ENCODE measurements at regions not wholly inside any gene's neighbourhood (a gene's known extent, or its start where the extent isn't known, plus 50 kb on each side); places are given as distances from the start of the nearest gene placed in this dataset.

DNA sequence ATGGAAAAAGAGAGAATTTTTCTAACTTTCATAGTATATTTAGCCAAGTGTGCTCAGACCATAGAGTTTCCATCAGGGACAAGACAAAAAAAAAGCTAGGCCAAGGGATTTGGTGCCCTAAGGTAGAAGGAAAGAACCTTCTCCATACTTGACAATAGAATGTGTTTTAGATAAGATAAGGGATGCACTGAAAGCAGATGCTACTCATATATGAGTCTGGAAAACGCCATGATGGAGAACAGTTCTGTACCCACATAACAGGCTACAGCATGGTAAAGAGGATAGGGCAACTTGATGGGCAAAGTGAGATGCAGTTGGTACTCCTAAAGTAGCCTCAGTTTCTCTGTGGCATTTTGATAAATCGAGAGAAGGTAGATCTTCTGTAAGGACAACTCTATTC, 216.4 kb upstream of the NECTIN3 start:
- Histone ChIP-seq H2BK15ac (ENCODE audit: low read depth, low read length) (no peak overlapping the region), H3K23me2 (ENCODE audit: insufficient read length, low read depth, low read length, poor library complexity, severe bottlenecking) (no peaks in the 10 kb centered on the region), H4K8ac (replicated peaks; ENCODE audit: insufficient read length, low read depth, low read length) (no peak overlapping the region), H2AK5ac (ENCODE audit: insufficient read length, low read length) (no peak overlapping the region), H3K27ac (ENCODE audit: insufficient read length, low read depth, low read length) (no peak overlapping the region), H4K91ac (ENCODE audit: insufficient read length, low read depth, low read length) (no peak overlapping the region), H2BK20ac (ENCODE audit: low read depth, low read length, poor library complexity, severe bottlenecking) (no peak overlapping the region), H3K18ac (ENCODE audit: insufficient read length, low read depth, low read length) (no peak overlapping the region), H3K9me3 (ENCODE audit: control insufficient read depth, low read depth, low read length) (no peaks in the 10 kb centered on the region), H3K4me2 (ENCODE audit: insufficient read depth, insufficient read length, low read length) (no peak overlapping the region), H3K56ac (ENCODE audit: insufficient read length, low read depth, low read length) (no peak overlapping the region), H3K9ac (ENCODE audit: extremely low read depth, insufficient read length, low read length) (no peak overlapping the region), H4K20me1 (ENCODE audit: control insufficient read depth, insufficient read depth, insufficient read length) (no peaks in the 10 kb centered on the region), H3K14ac (ENCODE audit: insufficient read depth, low read length) (no peak overlapping the region), H3K4me1 (ENCODE audit: insufficient read depth, low read length) (no peaks in the 10 kb centered on the region), H3K79me2 (ENCODE audit: insufficient read depth, low read length) (no peaks in the 10 kb centered on the region), H3K23ac (ENCODE audit: insufficient read length, low read depth, low read length) (no peak overlapping the region), H4K5ac (ENCODE audit: insufficient read length, low read depth, low read length) (no peak overlapping the region), H2AFZ (ENCODE audit: low read length) (no peak overlapping the region), H3T11ph (ENCODE audit: low read length) (no peak overlapping the region), H3K27me3 (ENCODE audit: insufficient read depth, low read length) (no peaks in the 10 kb centered on the region), H2BK5ac (ENCODE audit: insufficient read length, low read length) (no peak overlapping the region), H3K4ac (ENCODE audit: low read depth, low read length) (no peak overlapping the region), H3K79me1 (ENCODE audit: insufficient read depth, low read depth, low read length, poor library complexity, severe bottlenecking) (no peaks in the 10 kb centered on the region), H2BK12ac (ENCODE audit: insufficient read length, low read depth, low read length) (no peak overlapping the region), H2BK120ac (ENCODE audit: low read depth, low read length, poor library complexity, severe bottlenecking) (no peak overlapping the region)
- Mint-ChIP-seq H3K4me1 (no peaks in the 10 kb centered on the region), H3K9me3 (no peaks in the 10 kb centered on the region; a peak in 1 of 5 replicates), H3K27me3 (ENCODE audit: low read depth) (no peaks in the 10 kb centered on the region), H3K4me3 (no peak overlapping the region), H3K27ac (no peak overlapping the region), H3K36me3 (ENCODE audit: insufficient read depth in 1 of 3, low read depth in 3 of 3) (no peaks in the 10 kb centered on the region)
- DNase-seq: no peak
- WGBS (ENCODE audit: extremely low coverage, insufficient read length, low lambda C conversion rate): no CpG with 5 or more reads among the region's 2 CpGs
- TF ChIP-seq, protein P1, sequence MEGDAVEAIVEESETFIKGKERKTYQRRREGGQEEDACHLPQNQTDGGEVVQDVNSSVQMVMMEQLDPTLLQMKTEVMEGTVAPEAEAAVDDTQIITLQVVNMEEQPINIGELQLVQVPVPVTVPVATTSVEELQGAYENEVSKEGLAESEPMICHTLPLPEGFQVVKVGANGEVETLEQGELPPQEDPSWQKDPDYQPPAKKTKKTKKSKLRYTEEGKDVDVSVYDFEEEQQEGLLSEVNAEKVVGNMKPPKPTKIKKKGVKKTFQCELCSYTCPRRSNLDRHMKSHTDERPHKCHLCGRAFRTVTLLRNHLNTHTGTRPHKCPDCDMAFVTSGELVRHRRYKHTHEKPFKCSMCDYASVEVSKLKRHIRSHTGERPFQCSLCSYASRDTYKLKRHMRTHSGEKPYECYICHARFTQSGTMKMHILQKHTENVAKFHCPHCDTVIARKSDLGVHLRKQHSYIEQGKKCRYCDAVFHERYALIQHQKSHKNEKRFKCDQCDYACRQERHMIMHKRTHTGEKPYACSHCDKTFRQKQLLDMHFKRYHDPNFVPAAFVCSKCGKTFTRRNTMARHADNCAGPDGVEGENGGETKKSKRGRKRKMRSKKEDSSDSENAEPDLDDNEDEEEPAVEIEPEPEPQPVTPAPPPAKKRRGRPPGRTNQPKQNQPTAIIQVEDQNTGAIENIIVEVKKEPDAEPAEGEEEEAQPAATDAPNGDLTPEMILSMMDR (conservative IDR thresholded peaks at IDR 0.05): no peak

Data from H9 (cell line).